A549 (cell line): ENCODE measurements at regions not wholly inside any gene's neighbourhood (a gene's known extent, or its start where the extent isn't known, plus 50 kb on each side); places are given as distances from the start of the nearest gene placed in this dataset.

Experiments
- ATAC-seq, 2 experiments: fragments of 200-7000 bp in 1 of 2; fragments of >200 bp in 1 of 2; cut with Nextera tagmentation in 1 of 2; cut with Tn5 transposase in 1 of 2; 3 replicates each; pipeline versions ENCODE4 v1.8.0 to v1.9.1; 2018 to 2020; ENCODE audit warnings: mild to moderate bottlenecking in 1 of 2, moderate library complexity in 1 of 2
- CTCF ChIA-PET: fragments of 300-600 bp; sonication (Branson Sonifier 250); formaldehyde crosslinking; extraction: SDS; loops from one replicate; lab custom pipeline; 2021; ENCODE audit warnings: antibody characterized with exemption, inconsistent platforms; lab: Yijun Ruan, JAX
- POLR2A ChIA-PET: fragments of 350-600 bp; formaldehyde crosslinking; extraction: SDS; loops from one replicate; lab custom pipeline; 2021; ENCODE audit warnings: antibody characterized with exemption, inconsistent platforms; lab: Yijun Ruan, JAX
- DNase-seq, 2 experiments: peaks; one replicate each; pipeline versions ENCODE4 v3.0.0 to v3.0.0-alpha.2; 2011 to 2016; ENCODE audit warnings: low read depth in 1 of 2, low spot score in 1 of 2
- FAIRE-seq: peaks from 2 replicates; lab custom pipeline; 2011; peaks lifted over from hg19 to GRCh38; lab: Jason Lieb, UNC
- H3K27ac ChIP-seq, 2 experiments: fragments of >200 bp; sonication (Bioruptor Twin); formaldehyde crosslinking; 3 replicates each; pipeline ENCODE4 v1.5.1; 2016 to 2017
- H3K4me1 ChIP-seq: fragments of >200 bp; sonication (Bioruptor Twin); formaldehyde crosslinking; 3 replicates; pipeline ENCODE4 v1.6.1; 2016
- H3K4me2 ChIP-seq: fragments of >200 bp; sonication (Bioruptor Twin); formaldehyde crosslinking; 3 replicates; pipeline ENCODE4 v1.6.1; 2016
- H3K4me3 ChIP-seq: fragments of >200 bp; sonication (Bioruptor Twin); formaldehyde crosslinking; 3 replicates; pipeline ENCODE4 v1.5.1; 2016
- H3K9me3 ChIP-seq: fragments of >200 bp; sonication (Bioruptor Twin); formaldehyde crosslinking; 3 replicates; pipeline ENCODE4 v1.6.1; 2016
- CHD2 ChIP-seq: fragments of 150-350 bp; IDR thresholded peaks from 2 replicates; pipeline ENCODE4 v1.6.1; 2014; ENCODE audit warnings: low read length; ENCODE audit not compliant: partially characterized antibody
- EHMT2 ChIP-seq: fragments of 200-600 bp; sonication (generic); IDR thresholded peaks from 2 replicates; pipeline ENCODE4 v1.6.1; 2016; ENCODE audit warnings: antibody characterized with exemption, low read depth, mild to moderate bottlenecking, moderate library complexity
- EP300 ChIP-seq, 2 experiments: fragments of >200 bp; sonication (Bioruptor Twin); formaldehyde crosslinking; IDR thresholded peaks; 2 replicates in 1 of 2; 3 replicates in 1 of 2; pipeline ENCODE4 v1.6.1; 2016 to 2017
- FOSL2 ChIP-seq, 2 experiments: fragments of 450-650 bp in 1 of 2; fragments of >200 bp in 1 of 2; sonication (Bioruptor Twin) in 1 of 2; formaldehyde crosslinking; IDR thresholded peaks; 2 replicates each; pipeline versions ENCODE4 v1.5.0 to v1.6.1; 2016 to 2020; ENCODE audit warnings: mild to moderate bottlenecking in 1 of 2, moderate library complexity in 1 of 2
- FOXS1 ChIP-seq: fragments of 250-450 bp; sonication (Bioruptor Pico); IDR thresholded peaks from 2 replicates; pipeline ENCODE4 v1.5.0; 2020; ENCODE audit warnings: mild to moderate bottlenecking, moderate library complexity
- HDAC2 ChIP-seq: fragments of 200-600 bp; sonication (generic); IDR thresholded peaks from 2 replicates; pipeline ENCODE4 v1.6.1; 2016
- HEYL ChIP-seq: fragments of 250-450 bp; sonication (Bioruptor Pico); IDR thresholded peaks from 2 replicates; pipeline ENCODE4 v1.8.0; 2021; ENCODE audit warnings: mild to moderate bottlenecking, moderate library complexity
- HOXA7 ChIP-seq: fragments of 250-450 bp; sonication (Bioruptor Pico); IDR thresholded peaks from 2 replicates; pipeline ENCODE4 v1.5.0; 2020; ENCODE audit warnings: mild to moderate bottlenecking, moderate library complexity
- MAFK ChIP-seq: fragments of 450-650 bp; IDR thresholded peaks from 2 replicates; pipeline ENCODE4 v1.6.1; 2014; ENCODE audit not compliant: partially characterized antibody
- MAZ ChIP-seq: fragments of 150-350 bp; IDR thresholded peaks from 2 replicates; pipeline ENCODE4 v1.6.1; 2014; ENCODE audit warnings: antibody characterized with exemption, low read depth, low read length, borderline replicate concordance
- MYC ChIP-seq: IDR thresholded peaks from 2 replicates; pipeline ENCODE4 v1.6.1; 2012; ENCODE audit warnings: mild to moderate bottlenecking, inconsistent platforms, low read length, improper control_type of control experiment, borderline replicate concordance
- NFE2L2 ChIP-seq: fragments of 150-350 bp; conservative IDR thresholded peaks from 2 replicates; pipeline ENCODE4 v1.6.1; 2014; ENCODE audit warnings: low read length
- NPAS2 ChIP-seq: fragments of 250-450 bp; sonication (Bioruptor Pico); IDR thresholded peaks from 2 replicates; pipeline ENCODE4 v1.8.0; 2022; ENCODE audit warnings: mild to moderate bottlenecking, moderate library complexity, borderline replicate concordance
- POLR2AphosphoS2 ChIP-seq: conservative IDR thresholded peaks from 2 replicates; pipeline ENCODE4 v1.6.1; 2012; ENCODE audit warnings: low read length, improper control_type of control experiment, inconsistent platforms
- RARB ChIP-seq: fragments of 250-450 bp; sonication (Bioruptor Pico); IDR thresholded peaks from 2 replicates; pipeline ENCODE4 v1.8.0; 2021; ENCODE audit warnings: mild to moderate bottlenecking, moderate library complexity
- REST ChIP-seq: fragments of 200-600 bp; sonication (generic); IDR thresholded peaks from 2 replicates; pipeline ENCODE4 v1.6.1; 2016; ENCODE audit warnings: antibody characterized with exemption, mild to moderate bottlenecking, moderate library complexity
- USF2 ChIP-seq: fragments of 450-650 bp; IDR thresholded peaks from 2 replicates; pipeline ENCODE4 v1.6.1; 2014; ENCODE audit warnings: antibody characterized with exemption
- ZC3H11A ChIP-seq: fragments of 450-650 bp; IDR thresholded peaks from 2 replicates; pipeline ENCODE4 v1.6.1; 2014; ENCODE audit warnings: antibody characterized with exemption, mild to moderate bottlenecking
- ZFP36 ChIP-seq: fragments of 450-650 bp; IDR thresholded peaks from 2 replicates; pipeline ENCODE4 v1.6.1; 2014; ENCODE audit warnings: borderline replicate concordance; ENCODE audit not compliant: partially characterized antibody
- ZNF302 ChIP-seq: fragments of 250-450 bp; sonication (Bioruptor Pico); IDR thresholded peaks from 2 replicates; pipeline ENCODE4 v1.9.0; 2021; ENCODE audit warnings: inconsistent platforms, mild to moderate bottlenecking, moderate library complexity
- WGBS: methylation state at CpG from one replicate; pipeline ENCODE4 v1.1.6; 2017; ENCODE audit errors: missing lambda C conversion rate; 5-methylcytosine and 5-hydroxymethylcytosine counted together
- TF ChIP-seq, protein P1 (sequence below): fragments of 150-350 bp; IDR thresholded peaks from 2 replicates; pipeline ENCODE4 v1.6.1; 2014; ENCODE audit warnings: low read depth, mild to moderate bottlenecking, low read length
- TF ChIP-seq, protein P2 (sequence below): fragments of 250-450 bp; sonication (Bioruptor Pico); IDR thresholded peaks from 2 replicates; pipeline ENCODE4 v1.5.0; 2020; ENCODE audit warnings: low read depth, mild to moderate bottlenecking, moderate library complexity
- TF ChIP-seq, protein P3 (sequence below): fragments of 250-450 bp; sonication (Bioruptor Pico); IDR thresholded peaks from 2 replicates; pipeline ENCODE4 v1.5.0; 2021; ENCODE audit warnings: mild to moderate bottlenecking, moderate library complexity, borderline replicate concordance
- TF ChIP-seq, protein P4 (sequence below): fragments of >200 bp; sonication (Bioruptor Twin); formaldehyde crosslinking; IDR thresholded peaks from 3 replicates; pipeline ENCODE4 v1.5.1; 2016
- TF ChIP-seq, protein P5 (sequence below): IDR thresholded peaks from 2 replicates; pipeline ENCODE4 v1.6.1; 2012; ENCODE audit warnings: low read depth, borderline replicate concordance

DNA sequence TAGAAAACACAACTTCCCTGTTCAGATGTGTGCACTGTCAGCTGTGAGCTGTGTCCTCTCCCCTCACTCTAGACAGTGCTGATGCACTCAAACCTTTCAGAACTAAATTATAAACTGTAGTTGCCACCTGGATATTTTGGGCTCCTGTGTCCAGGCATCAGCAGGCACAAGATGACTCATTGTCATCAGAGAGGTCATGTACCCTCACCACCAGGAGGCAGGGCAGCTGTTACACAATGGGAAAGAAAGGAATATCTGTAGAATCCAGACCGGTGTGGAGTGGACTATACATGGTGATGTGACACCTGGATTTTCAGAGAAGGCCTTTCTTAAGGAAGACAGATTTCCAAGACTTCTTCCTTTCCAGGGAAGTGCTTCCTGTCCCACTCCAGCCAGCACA, 854.4 kb upstream of the AGA start:
- TF ChIP-seq MAZ, result no peak
- TF ChIP-seq HDAC2, result no peak
- TF ChIP-seq RARB (CRISPR knock-in tag), result no peak
- TF ChIP-seq HEYL (CRISPR knock-in tag), result no peak
- TF ChIP-seq, protein P1, sequence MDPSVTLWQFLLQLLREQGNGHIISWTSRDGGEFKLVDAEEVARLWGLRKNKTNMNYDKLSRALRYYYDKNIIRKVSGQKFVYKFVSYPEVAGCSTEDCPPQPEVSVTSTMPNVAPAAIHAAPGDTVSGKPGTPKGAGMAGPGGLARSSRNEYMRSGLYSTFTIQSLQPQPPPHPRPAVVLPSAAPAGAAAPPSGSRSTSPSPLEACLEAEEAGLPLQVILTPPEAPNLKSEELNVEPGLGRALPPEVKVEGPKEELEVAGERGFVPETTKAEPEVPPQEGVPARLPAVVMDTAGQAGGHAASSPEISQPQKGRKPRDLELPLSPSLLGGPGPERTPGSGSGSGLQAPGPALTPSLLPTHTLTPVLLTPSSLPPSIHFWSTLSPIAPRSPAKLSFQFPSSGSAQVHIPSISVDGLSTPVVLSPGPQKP, result no peak
- TF ChIP-seq POLR2AphosphoS2, result no peak
- TF ChIP-seq, protein P2, sequence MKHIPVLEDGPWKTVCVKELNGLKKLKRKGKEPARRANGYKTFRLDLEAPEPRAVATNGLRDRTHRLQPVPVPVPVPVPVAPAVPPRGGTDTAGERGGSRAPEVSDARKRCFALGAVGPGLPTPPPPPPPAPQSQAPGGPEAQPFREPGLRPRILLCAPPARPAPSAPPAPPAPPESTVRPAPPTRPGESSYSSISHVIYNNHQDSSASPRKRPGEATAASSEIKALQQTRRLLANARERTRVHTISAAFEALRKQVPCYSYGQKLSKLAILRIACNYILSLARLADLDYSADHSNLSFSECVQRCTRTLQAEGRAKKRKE (CRISPR knock-in tag), result no peak
- TF ChIP-seq, protein P3, sequence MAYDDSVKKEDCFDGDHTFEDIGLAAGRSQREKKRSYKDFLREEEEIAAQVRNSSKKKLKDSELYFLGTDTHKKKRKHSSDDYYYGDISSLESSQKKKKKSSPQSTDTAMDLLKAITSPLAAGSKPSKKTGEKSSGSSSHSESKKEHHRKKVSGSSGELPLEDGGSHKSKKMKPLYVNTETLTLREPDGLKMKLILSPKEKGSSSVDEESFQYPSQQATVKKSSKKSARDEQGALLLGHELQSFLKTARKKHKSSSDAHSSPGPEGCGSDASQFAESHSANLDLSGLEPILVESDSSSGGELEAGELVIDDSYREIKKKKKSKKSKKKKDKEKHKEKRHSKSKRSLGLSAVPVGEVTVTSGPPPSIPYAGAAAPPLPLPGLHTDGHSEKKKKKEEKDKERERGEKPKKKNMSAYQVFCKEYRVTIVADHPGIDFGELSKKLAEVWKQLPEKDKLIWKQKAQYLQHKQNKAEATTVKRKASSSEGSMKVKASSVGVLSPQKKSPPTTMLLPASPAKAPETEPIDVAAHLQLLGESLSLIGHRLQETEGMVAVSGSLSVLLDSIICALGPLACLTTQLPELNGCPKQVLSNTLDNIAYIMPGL (CRISPR knock-in tag), result no peak
- no peak for TF ChIP-seq USF2
- TF ChIP-seq ZFP36, result no peak
- no peak for TF ChIP-seq HOXA7 (CRISPR knock-in tag)
- TF ChIP-seq REST, result no peak
- Histone ChIP-seq H3K27ac (no peak overlapping the region), H3K4me2 (no peak overlapping the region), H3K9me3 (no peaks in the 10 kb centered on the region), H3K4me3 (no peak overlapping the region), H3K4me1 (no peaks in the 10 kb centered on the region)
- ATAC-seq (no peak), DNase-seq (no peak), FAIRE-seq (no peak)
- ChIA-PET POLR2A (no interaction called here), CTCF (no interaction called here)
- WGBS, result 0% methylated on average over 1 of the region's 1 CpG

GRCh38 chr4:178306565-178306964, 864.3 kb upstream of the AGA start:
- WGBS, result 28% methylated on average over 3 of the region's 3 CpGs
- no peak overlapping the region for H3K27ac ChIP-seq
- DNase-seq (no peak), FAIRE-seq (no peak), ATAC-seq (no peak)
- ChIA-PET POLR2A (no interaction called here), CTCF (no interaction called here)
- H3K9me3 ChIP-seq, result no peaks in the 10 kb centered on the region
- no peak for TF ChIP-seq POLR2AphosphoS2
- TF ChIP-seq MYC, result no peak
- TF ChIP-seq, protein P4, sequence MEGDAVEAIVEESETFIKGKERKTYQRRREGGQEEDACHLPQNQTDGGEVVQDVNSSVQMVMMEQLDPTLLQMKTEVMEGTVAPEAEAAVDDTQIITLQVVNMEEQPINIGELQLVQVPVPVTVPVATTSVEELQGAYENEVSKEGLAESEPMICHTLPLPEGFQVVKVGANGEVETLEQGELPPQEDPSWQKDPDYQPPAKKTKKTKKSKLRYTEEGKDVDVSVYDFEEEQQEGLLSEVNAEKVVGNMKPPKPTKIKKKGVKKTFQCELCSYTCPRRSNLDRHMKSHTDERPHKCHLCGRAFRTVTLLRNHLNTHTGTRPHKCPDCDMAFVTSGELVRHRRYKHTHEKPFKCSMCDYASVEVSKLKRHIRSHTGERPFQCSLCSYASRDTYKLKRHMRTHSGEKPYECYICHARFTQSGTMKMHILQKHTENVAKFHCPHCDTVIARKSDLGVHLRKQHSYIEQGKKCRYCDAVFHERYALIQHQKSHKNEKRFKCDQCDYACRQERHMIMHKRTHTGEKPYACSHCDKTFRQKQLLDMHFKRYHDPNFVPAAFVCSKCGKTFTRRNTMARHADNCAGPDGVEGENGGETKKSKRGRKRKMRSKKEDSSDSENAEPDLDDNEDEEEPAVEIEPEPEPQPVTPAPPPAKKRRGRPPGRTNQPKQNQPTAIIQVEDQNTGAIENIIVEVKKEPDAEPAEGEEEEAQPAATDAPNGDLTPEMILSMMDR, result no peak
- no peak for TF ChIP-seq NPAS2
- no peak for TF ChIP-seq FOXS1 (CRISPR knock-in tag)
- no peak for TF ChIP-seq ZC3H11A
- no peak for TF ChIP-seq FOSL2 (IDR thresholded peaks at IDR 0.05)
- TF ChIP-seq FOSL2 (CRISPR knock-in tag; IDR thresholded peaks at IDR 0.05), result no peak
- TF ChIP-seq, protein P5, sequence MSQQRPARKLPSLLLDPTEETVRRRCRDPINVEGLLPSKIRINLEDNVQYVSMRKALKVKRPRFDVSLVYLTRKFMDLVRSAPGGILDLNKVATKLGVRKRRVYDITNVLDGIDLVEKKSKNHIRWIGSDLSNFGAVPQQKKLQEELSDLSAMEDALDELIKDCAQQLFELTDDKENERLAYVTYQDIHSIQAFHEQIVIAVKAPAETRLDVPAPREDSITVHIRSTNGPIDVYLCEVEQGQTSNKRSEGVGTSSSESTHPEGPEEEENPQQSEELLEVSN, result no peak
- no peak for TF ChIP-seq RARB (CRISPR knock-in tag)
- TF ChIP-seq EHMT2, result no peak
- no peak for TF ChIP-seq MAFK
- TF ChIP-seq NFE2L2, result no peak
- no peak for TF ChIP-seq ZNF302
- TF ChIP-seq CHD2, result no peak
- TF ChIP-seq EP300 (IDR thresholded peaks at IDR 0.05), result no peak
- H3K4me3 ChIP-seq, result no peak overlapping the region
- H3K4me1 ChIP-seq, result no peaks in the 10 kb centered on the region
- H3K4me2 ChIP-seq, result no peak overlapping the region
